HepG2 (cell line): ENCODE measurements at regions not wholly inside any gene's neighbourhood (a gene's known extent, or its start where the extent isn't known, plus 50 kb on each side); places are given as distances from the start of the nearest gene placed in this dataset.

Experiments used
- HDAC2 ChIP-seq: sonication (generic); formaldehyde crosslinking; IDR thresholded peaks from 2 replicates; pipeline ENCODE4 v1.4.0; 2020; ENCODE audit warnings: missing genetic modification reagents
- MBNL3 ChIP-seq: fragments of 250-450 bp; sonication (Bioruptor Pico); conservative IDR thresholded peaks from 2 replicates; pipeline ENCODE4 v1.8.0; 2022; ENCODE audit warnings: mild to moderate bottlenecking, inconsistent platforms
- REXO4 ChIP-seq: sonication (generic); formaldehyde crosslinking; IDR thresholded peaks from 2 replicates; pipeline ENCODE4 v1.8.0; 2022; ENCODE audit warnings: missing genetic modification reagents, mild to moderate bottlenecking, borderline replicate concordance
- SP1 ChIP-seq, 2 experiments: fragments of 450-650 bp in 1 of 2; sonication (generic) in 1 of 2; formaldehyde crosslinking in 1 of 2; IDR thresholded peaks; 2 replicates each; pipeline versions ENCODE4 v1.4.0 to v1.6.1; 2016 to 2020; ENCODE audit warnings: missing genetic modification reagents in 1 of 2
- TBX2 ChIP-seq: sonication (generic); formaldehyde crosslinking; IDR thresholded peaks from 2 replicates; pipeline ENCODE4 v1.5.0; 2020; ENCODE audit warnings: missing genetic modification reagents, mild to moderate bottlenecking, borderline replicate concordance
- ZFP36L1 ChIP-seq: sonication (generic); formaldehyde crosslinking; IDR thresholded peaks from 2 replicates; pipeline ENCODE4 v1.8.0; 2022; ENCODE audit warnings: mild to moderate bottlenecking, missing genetic modification reagents, moderate library complexity
- ZNF225 ChIP-seq: sonication (generic); formaldehyde crosslinking; IDR thresholded peaks from 2 replicates; pipeline ENCODE4 v1.4.0; 2020; ENCODE audit warnings: mild to moderate bottlenecking, missing genetic modification reagents
- ZNF552 ChIP-seq: sonication (generic); formaldehyde crosslinking; IDR thresholded peaks from 2 replicates; pipeline ENCODE4 v1.9.0; 2022; ENCODE audit warnings: missing genetic modification reagents, mild to moderate bottlenecking, borderline replicate concordance
- ZNF615 ChIP-seq: sonication (generic); formaldehyde crosslinking; IDR thresholded peaks from 2 replicates; pipeline ENCODE4 v1.5.0; 2020; ENCODE audit warnings: mild to moderate bottlenecking, missing genetic modification reagents, borderline replicate concordance
- ZNF850 ChIP-seq: sonication (generic); formaldehyde crosslinking; conservative IDR thresholded peaks from 2 replicates; pipeline ENCODE4 v1.9.0; 2021; ENCODE audit warnings: mild to moderate bottlenecking, missing genetic modification reagents
- ZZZ3 ChIP-seq: sonication (generic); formaldehyde crosslinking; IDR thresholded peaks from 2 replicates; pipeline ENCODE4 v1.4.0; 2020; ENCODE audit warnings: missing genetic modification reagents, mild to moderate bottlenecking, borderline replicate concordance
- TF ChIP-seq, protein P1 (sequence below): sonication (generic); formaldehyde crosslinking; IDR thresholded peaks from 2 replicates; pipeline ENCODE4 v1.5.0; 2020; ENCODE audit warnings: mild to moderate bottlenecking, missing genetic modification reagents, borderline replicate concordance

DNA sequence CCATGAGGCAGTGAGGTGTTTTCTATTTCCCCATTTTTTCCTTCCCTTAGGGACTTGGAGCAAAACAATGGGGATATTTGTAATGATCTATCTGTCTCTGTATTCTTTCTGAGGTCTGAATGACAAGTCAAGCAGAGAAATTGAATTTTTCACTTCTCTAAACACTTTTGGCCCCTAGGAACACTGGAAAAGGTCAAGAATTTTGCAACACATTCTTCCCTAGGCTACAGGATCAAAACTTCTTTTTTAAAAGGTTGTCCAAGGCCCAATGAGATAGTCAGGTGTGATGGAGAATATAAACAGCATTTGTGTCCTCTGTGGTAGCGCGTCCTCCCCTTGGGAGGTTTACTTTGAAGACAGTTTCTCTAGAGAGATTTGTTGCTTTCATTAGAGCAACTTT lies 620.5 kb downstream of the TLR4 start (continued):
- no peak for TF ChIP-seq REXO4
- TF ChIP-seq ZNF225 (CRISPR knock-in tag): no peak
- no peak for TF ChIP-seq ZZZ3 (CRISPR knock-in tag)
- TF ChIP-seq TBX2 (CRISPR knock-in tag): no peak
- no peak for TF ChIP-seq SP1 (IDR thresholded peaks at IDR 0.05)
- TF ChIP-seq SP1 (CRISPR knock-in tag; IDR thresholded peaks at IDR 0.05): no peak
- TF ChIP-seq ZNF552: no peak
- no peak for TF ChIP-seq ZNF850 (CRISPR knock-in tag)
- no peak for TF ChIP-seq ZFP36L1
- no peak for TF ChIP-seq ZNF615
- TF ChIP-seq MBNL3 (CRISPR knock-in tag): no peak
- TF ChIP-seq HDAC2 (CRISPR knock-in tag): no peak
- TF ChIP-seq, protein P1, sequence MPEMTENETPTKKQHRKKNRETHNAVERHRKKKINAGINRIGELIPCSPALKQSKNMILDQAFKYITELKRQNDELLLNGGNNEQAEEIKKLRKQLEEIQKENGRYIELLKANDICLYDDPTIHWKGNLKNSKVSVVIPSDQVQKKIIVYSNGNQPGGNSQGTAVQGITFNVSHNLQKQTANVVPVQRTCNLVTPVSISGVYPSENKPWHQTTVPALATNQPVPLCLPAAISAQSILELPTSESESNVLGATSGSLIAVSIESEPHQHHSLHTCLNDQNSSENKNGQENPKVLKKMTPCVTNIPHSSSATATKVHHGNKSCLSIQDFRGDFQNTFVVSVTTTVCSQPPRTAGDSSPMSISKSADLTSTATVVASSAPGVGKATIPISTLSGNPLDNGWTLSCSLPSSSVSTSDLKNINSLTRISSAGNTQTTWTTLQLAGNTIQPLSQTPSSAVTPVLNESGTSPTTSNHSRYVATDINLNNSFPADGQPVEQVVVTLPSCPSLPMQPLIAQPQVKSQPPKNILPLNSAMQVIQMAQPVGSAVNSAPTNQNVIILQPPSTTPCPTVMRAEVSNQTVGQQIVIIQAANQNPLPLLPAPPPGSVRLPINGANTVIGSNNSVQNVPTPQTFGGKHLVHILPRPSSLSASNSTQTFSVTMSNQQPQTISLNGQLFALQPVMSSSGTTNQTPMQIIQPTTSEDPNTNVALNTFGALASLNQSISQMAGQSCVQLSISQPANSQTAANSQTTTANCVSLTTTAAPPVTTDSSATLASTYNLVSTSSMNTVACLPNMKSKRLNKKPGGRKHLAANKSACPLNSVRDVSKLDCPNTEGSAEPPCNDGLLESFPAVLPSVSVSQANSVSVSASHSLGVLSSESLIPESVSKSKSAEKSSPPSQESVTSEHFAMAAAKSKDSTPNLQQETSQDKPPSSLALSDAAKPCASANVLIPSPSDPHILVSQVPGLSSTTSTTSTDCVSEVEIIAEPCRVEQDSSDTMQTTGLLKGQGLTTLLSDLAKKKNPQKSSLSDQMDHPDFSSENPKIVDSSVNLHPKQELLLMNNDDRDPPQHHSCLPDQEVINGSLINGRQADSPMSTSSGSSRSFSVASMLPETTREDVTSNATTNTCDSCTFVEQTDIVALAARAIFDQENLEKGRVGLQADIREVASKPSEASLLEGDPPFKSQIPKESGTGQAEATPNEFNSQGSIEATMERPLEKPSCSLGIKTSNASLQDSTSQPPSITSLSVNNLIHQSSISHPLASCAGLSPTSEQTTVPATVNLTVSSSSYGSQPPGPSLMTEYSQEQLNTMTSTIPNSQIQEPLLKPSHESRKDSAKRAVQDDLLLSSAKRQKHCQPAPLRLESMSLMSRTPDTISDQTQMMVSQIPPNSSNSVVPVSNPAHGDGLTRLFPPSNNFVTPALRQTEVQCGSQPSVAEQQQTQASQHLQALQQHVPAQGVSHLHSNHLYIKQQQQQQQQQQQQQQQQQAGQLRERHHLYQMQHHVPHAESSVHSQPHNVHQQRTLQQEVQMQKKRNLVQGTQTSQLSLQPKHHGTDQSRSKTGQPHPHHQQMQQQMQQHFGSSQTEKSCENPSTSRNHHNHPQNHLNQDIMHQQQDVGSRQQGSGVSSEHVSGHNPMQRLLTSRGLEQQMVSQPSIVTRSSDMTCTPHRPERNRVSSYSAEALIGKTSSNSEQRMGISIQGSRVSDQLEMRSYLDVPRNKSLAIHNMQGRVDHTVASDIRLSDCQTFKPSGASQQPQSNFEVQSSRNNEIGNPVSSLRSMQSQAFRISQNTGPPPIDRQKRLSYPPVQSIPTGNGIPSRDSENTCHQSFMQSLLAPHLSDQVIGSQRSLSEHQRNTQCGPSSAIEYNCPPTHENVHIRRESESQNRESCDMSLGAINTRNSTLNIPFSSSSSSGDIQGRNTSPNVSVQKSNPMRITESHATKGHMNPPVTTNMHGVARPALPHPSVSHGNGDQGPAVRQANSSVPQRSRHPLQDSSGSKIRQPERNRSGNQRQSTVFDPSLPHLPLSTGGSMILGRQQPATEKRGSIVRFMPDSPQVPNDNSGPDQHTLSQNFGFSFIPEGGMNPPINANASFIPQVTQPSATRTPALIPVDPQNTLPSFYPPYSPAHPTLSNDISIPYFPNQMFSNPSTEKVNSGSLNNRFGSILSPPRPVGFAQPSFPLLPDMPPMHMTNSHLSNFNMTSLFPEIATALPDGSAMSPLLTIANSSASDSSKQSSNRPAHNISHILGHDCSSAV (CRISPR knock-in tag): no peak
- TF ChIP-seq, all 625 proteins: peak for 0
